GF-D8 (cell line): ENCODE measurements at regions not wholly inside any gene's neighbourhood (a gene's known extent, or its start where the extent isn't known, plus 50 kb on each side); places are given as distances from the start of the nearest gene placed in this dataset.

Experiments
- DNase-seq: peaks from one replicate; lab custom pipeline; 2025; lab: John Stamatoyannopoulos, UW

- no peak for DNase-seq
These were observed 111.0 kb upstream of the TGFBR2 start for GRCh38 chr3:30495172-30496065.

- DNase-seq: no peak
These were observed 110.1 kb upstream of the TGFBR2 start for GRCh38 chr3:30496066-30496966.

GRCh38 chr3:30498587-30498967 lies 107.8 kb upstream of the TGFBR2 start:
- DNase-seq: no peak

GRCh38 chr3:30500666-30501399 lies 105.6 kb upstream of the TGFBR2 start:
- DNase-seq: no peak

- DNase-seq: no peak
These were observed 104.9 kb upstream of the TGFBR2 start for GRCh38 chr3:30501526-30501925.

GRCh38 chr3:30502051-30502741 lies 104.2 kb upstream of the TGFBR2 start:
- no peak for DNase-seq

- no peak for DNase-seq
These were observed 103.7 kb upstream of the TGFBR2 start for GRCh38 chr3:30502742-30503073.

- no peak for DNase-seq
These were observed 103.0 kb upstream of the TGFBR2 start for GRCh38 chr3:30503446-30503845.

GRCh38 chr3:30504939-30505338 lies 101.5 kb upstream of the TGFBR2 start:
- no peak for DNase-seq

GRCh38 chr3:30505866-30506520 lies 100.4 kb upstream of the TGFBR2 start:
- DNase-seq: no peak

GRCh38 chr3:30508339-30508738 lies 98.1 kb upstream of the TGFBR2 start:
- no peak for DNase-seq

GRCh38 chr3:30510596-30510995 lies 95.8 kb upstream of the TGFBR2 start:
- no peak for DNase-seq

- DNase-seq: peak; percentile 72
These were observed 94.7 kb upstream of the TGFBR2 start for GRCh38 chr3:30511524-30512251.

- no peak for DNase-seq
These were observed 93.8 kb upstream of the TGFBR2 start for GRCh38 chr3:30512576-30512975.

- DNase-seq: no peak
These were observed 92.8 kb upstream of the TGFBR2 start for GRCh38 chr3:30513374-30514152.

- DNase-seq: no peak
These were observed 90.2 kb upstream of the TGFBR2 start for GRCh38 chr3:30516238-30516637.

GRCh38 chr3:30518181-30518864 lies 88.1 kb upstream of the TGFBR2 start:
- peak; percentile 48 for DNase-seq

GRCh38 chr3:30518872-30519271 lies 87.5 kb upstream of the TGFBR2 start:
- DNase-seq: no peak

GRCh38 chr3:30520699-30521098 lies 85.7 kb upstream of the TGFBR2 start:
- no peak for DNase-seq
